ENCODE measurements at regions not wholly inside any gene's neighbourhood (a gene's known extent, or its start where the extent isn't known, plus 50 kb on each side); places are given as distances from the start of the nearest gene placed in this dataset.

DNA sequence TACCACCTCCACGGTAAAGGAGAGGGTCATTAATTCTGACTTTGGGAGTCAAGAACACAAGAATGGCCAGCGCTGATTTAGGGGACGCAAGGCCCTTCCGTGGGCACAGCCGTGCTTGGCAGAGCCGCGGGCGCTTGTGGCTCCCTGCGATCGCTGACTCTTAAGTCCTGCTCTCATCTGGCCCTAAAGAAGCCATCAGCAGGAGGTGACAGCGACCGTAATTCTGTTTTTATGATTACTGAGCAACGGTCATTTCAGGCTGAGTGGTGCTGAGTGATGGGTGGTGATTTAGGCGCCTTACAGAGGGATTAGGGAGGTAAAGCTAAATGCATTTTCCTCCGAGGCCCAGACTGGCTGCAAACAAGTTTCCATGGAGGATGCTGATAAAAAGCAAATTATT is 364.6 kb upstream of the SULF2 start:
- Histone ChIP-seq H3K27me3 (no peaks in the 10 kb centered on the region), H3K4me3 (ENCODE audit: low read depth in 1 of 2, low read length in 1 of 2) (no peak overlapping the region), H3K36me3 (no peaks in the 10 kb centered on the region), H3K27ac (no peak overlapping the region), H3K4me1 (ENCODE audit: control insufficient read depth in 1 of 2, insufficient read depth in 1 of 2, low read depth in 1 of 2, low read length in 1 of 2) (no peaks in the 10 kb centered on the region), H3K9me3 (no peaks in the 10 kb centered on the region)
- TF ChIP-seq CTCF (IDR thresholded peaks at IDR 0.05) = no peak

GRCh38 chr20:48148916-48149672 is 363.8 kb upstream of the SULF2 start:
- no peaks in the 10 kb centered on the region for H3K9me3 ChIP-seq
- H3K4me3 ChIP-seq (ENCODE audit: low read depth in 1 of 2, low read length in 1 of 2) = no peak overlapping the region
- no peaks in the 10 kb centered on the region for H3K36me3 ChIP-seq
- no peaks in the 10 kb centered on the region for H3K4me1 ChIP-seq (ENCODE audit: control insufficient read depth in 1 of 2, insufficient read depth in 1 of 2, low read depth in 1 of 2, low read length in 1 of 2)
- no peak overlapping the region for H3K27ac ChIP-seq
- H3K27me3 ChIP-seq = no peaks in the 10 kb centered on the region
- no peak for TF ChIP-seq CTCF (IDR thresholded peaks at IDR 0.05)

DNA sequence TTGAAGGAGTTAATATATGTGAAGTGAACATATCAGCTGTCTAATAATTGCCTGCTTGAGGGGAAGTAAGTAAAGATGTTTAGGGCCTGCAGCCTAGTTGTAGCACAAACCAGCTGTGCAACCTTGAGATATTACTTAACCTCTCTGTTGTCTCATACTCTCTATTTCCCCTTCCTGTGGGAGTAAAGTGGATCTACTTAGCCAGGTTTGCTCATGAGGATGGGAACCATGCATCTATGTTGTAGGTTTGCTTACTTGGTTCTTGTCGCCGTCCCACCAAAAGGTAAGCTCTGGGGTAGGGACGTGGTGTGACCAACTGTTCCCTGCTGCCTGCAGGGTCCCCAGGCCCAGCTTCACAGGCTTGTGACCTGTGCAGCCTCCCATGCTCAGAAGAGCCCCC is 362.7 kb upstream of the SULF2 start:
- Histone ChIP-seq H3K4me1 (ENCODE audit: control insufficient read depth in 1 of 2, insufficient read depth in 1 of 2, low read depth in 1 of 2, low read length in 1 of 2) (no peaks in the 10 kb centered on the region), H3K4me3 (ENCODE audit: low read depth in 1 of 2, low read length in 1 of 2) (no peak overlapping the region)
- TF ChIP-seq CTCF (IDR thresholded peaks at IDR 0.05) = no peak

DNA sequence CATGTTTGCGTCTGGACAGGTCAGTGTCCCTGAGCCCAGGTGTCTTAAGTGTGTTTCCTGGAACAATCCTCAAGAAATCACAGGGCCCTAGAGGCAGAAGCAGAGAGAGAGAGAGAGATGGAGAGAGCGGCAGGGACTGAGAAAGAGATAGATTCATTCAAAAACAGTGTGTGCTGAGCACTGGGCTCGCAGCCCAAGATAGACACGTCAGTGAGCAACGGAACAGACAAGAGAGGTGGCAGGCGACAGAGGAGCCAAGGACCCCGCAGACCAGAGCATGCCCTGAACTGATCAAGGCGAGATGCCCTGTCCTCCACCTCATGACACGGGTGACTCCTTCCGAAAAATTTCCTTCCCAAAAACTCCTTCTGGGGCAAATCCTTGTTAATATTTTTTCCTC is 362.0 kb upstream of the SULF2 start:
- no peaks in the 10 kb centered on the region for H3K9me3 ChIP-seq
- H3K27ac ChIP-seq = no peak overlapping the region
- no peaks in the 10 kb centered on the region for H3K4me1 ChIP-seq (ENCODE audit: control insufficient read depth in 1 of 2, insufficient read depth in 1 of 2, low read depth in 1 of 2, low read length in 1 of 2)
- TF ChIP-seq CTCF (IDR thresholded peaks at IDR 0.05) = no peak
- no peaks in the 10 kb centered on the region for H3K36me3 ChIP-seq
- no peak overlapping the region for H3K4me3 ChIP-seq (ENCODE audit: low read depth in 1 of 2, low read length in 1 of 2)
- H3K27me3 ChIP-seq = no peaks in the 10 kb centered on the region

More for the DNA sequence above, 362.7 kb upstream of the SULF2 start:
- no peaks in the 10 kb centered on the region for H3K27me3 ChIP-seq
- no peaks in the 10 kb centered on the region for H3K9me3 ChIP-seq
- H3K36me3 ChIP-seq = no peaks in the 10 kb centered on the region
- H3K27ac ChIP-seq = no peak overlapping the region

GRCh38 chr20:48146877-48147276 is 361.6 kb upstream of the SULF2 start:
- TF ChIP-seq CTCF (IDR thresholded peaks at IDR 0.05) = no peak
- no peaks in the 10 kb centered on the region for H3K9me3 ChIP-seq

More at GRCh38 chr20:48146877-48147276, 361.6 kb upstream of the SULF2 start:
- Histone ChIP-seq H3K27ac (no peak overlapping the region), H3K27me3 (no peaks in the 10 kb centered on the region), H3K4me1 (ENCODE audit: control insufficient read depth in 1 of 2, insufficient read depth in 1 of 2, low read depth in 1 of 2, low read length in 1 of 2) (no peaks in the 10 kb centered on the region), H3K36me3 (no peaks in the 10 kb centered on the region), H3K4me3 (ENCODE audit: low read depth in 1 of 2, low read length in 1 of 2) (no peak overlapping the region)
